HK-2 (cell line): ENCODE measurements at regions not wholly inside any gene's neighbourhood (a gene's known extent, or its start where the extent isn't known, plus 50 kb on each side); places are given as distances from the start of the nearest gene placed in this dataset.
"Not testable (repeated sequence)": the region's sequence is repeated elsewhere in the genome, so short reads cannot be mapped to it uniquely, and the experiment has no call there.

Source experiments
- DNase-seq: peaks from one replicate; pipeline ENCODE4 v3.0.0-alpha.2; 2018; ENCODE audit not compliant: unreplicated experiment

- no peak for DNase-seq
Observed at GRCh38 chr2:39929531-39929930, 150.5 kb upstream of the THUMPD2 start.

- DNase-seq, result no peak
Observed at GRCh38 chr2:39925312-39925711, 146.3 kb upstream of the THUMPD2 start.

DNA sequence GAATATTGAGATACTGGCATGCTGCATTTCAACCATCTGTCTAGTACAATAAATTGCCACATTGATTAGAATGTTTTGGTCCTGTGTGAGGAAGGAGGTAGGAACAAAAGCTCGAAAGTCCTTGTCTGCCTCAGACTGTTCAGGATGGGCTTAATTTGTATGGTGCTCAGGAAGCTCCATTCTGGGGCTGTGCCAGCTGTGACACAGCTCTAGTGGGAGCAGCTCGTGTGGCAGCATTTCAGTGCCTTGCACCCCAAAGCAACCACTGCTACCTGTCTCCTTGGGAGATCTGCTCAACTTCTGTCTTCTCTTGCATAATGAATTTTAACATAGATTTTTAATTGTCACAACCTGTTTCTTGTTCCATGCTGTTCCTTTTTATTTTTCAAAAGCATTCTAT is 144.4 kb upstream of the THUMPD2 start:
- no peak for DNase-seq

GRCh38 chr2:39922679-39923405 is 143.8 kb upstream of the THUMPD2 start:
- DNase-seq, result no peak

GRCh38 chr2:39920307-39920801 is 141.3 kb upstream of the THUMPD2 start:
- no peak for DNase-seq

DNA sequence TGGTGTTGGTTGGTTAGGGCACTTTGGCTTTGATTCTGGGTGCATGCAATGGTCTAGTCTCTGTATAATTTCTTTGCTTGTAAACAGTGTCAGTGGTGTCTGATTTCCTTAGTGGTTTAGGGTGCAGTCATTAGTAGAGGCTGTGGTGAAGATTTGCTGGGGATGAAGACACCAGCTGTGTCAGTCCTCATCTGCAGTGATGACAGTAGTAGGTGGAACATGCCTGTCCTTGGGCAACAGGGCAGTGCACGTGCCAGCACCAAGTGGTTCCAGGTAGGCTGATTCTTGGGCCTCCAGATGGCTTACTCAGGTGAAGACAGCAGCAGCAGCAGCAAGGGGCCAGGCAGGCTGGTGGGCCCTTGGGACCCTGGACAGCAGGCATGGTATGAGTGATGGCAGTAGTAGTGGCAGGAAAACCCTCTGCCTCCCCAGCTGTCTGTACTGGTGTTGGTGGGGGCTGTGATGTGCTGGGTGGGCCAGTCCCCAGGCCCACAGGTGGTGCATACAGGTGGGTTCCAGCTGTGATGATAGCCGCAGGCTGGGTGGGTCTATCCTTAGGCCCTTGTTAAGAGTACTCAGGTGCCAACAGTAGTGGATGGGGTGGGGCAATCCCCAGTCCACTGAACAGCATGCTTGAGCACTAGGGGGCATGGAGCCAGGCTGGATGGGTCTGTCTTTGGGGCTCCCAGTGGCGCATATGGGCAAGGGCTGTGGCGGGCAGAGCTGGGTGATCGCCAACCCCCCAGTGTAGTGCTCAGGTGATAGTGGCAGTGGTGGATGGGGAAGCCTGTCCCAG is 140.7 kb upstream of the THUMPD2 start:
- DNase-seq, result no peak

- no peak for DNase-seq
Observed at GRCh38 chr2:39918886-39919285, 139.8 kb upstream of the THUMPD2 start.

DNA sequence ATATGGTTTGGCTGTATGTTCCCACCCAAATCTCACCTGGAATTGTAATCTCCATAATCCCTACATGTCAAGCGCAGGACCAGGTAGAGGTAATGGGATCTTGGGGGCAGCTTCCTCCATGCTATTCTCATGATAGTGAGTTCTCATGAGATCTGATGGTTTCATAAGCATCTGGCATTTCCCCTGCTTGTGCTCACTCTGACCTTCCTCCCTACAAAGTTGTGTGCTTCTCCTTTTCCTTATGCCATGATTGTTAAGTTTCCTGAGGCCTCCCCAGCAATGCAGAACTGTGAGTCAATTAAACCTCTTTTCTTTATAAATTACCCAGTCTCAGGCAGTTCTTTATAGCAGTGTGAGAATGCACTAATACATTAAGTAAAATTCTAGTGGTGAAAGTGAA is 138.3 kb upstream of the THUMPD2 start:
- DNase-seq, result not testable (repeated sequence)

GRCh38 chr2:39914949-39915348 is 135.9 kb upstream of the THUMPD2 start:
- no peak for DNase-seq

- no peak for DNase-seq
Observed at GRCh38 chr2:39913648-39914461, 134.8 kb upstream of the THUMPD2 start.

GRCh38 chr2:39902103-39902502 is 123.0 kb upstream of the THUMPD2 start:
- DNase-seq, result no peak

GRCh38 chr2:39898934-39899333 is 119.9 kb upstream of the THUMPD2 start:
- no peak for DNase-seq

DNA sequence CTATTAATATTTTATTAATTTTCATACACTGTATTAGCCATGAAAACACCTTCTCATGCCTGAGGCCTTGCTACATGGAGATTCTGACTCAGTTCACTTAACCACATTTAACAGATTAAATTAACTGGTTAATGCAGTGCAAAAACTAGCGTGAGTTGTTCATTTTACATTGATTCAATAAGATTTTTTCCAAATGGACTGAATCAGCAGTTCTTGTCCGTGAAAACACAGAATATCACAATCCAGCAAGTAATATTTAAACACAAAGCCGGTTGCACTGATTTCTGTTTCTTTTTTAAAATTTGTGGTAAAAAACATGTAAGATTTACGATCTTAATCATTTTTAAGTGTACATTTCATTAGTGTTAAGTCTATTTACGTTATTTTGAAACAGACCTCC is 118.2 kb upstream of the THUMPD2 start:
- no peak for DNase-seq

DNA sequence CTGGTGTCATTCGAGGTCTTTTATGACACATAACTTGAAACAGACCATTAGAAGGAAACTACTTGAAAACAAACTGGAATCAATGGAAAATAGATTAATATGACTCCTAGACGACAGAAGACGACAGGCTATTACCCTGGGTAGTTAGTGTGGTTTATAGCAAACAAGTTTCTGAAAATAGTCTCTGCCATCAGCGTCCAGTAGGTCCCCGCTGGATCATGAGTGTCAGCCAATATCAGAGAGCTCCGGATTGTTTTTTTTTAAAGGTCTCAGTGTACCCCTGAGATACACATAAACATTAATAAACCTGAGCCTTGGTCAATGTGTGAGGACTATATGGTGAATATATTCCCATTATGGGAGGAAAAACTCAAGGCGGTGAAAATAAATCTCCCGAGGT is 115.0 kb upstream of the THUMPD2 start:
- DNase-seq, result no peak

DNA sequence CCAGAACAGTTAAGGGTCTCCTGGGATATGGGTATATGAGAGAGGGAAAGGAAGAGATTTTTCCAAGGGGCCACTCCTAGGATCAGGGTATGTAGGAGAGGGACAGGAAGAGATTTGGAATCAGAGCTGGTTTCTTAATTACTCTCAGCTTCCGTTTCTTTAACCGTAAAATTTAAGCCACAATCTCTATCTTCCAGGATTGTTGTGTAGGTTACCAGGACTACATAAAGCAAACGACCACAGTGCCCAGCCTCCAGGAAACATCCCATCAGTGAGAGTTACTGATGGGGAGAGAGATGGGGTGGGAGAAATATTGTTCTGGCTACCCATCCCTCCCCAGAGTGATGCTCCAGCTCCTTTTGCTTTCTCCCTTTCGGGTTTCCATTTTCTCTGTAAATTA is 114.6 kb upstream of the THUMPD2 start:
- DNase-seq, result no peak

GRCh38 chr2:39881948-39882347 is 102.9 kb upstream of the THUMPD2 start:
- DNase-seq, result no peak

DNA sequence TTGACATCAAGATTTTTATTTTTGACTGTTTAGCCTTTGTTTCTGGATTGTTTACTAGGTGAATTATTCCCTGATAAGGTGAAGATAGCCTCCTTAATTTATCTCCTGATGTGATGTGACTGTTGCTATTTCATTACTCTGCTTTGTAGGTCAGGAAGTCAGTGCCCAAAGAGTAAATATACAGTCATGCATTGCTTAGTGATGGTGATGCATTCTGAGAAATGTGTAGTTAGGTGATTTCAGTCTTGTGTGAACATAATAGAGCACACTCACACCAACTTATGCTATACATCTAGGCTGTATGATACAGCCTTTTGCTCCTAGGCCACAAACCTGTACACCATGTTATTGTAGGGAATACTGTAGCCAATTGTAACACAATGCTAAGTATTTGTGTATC is 102.4 kb upstream of the THUMPD2 start:
- DNase-seq, result no peak

DNA sequence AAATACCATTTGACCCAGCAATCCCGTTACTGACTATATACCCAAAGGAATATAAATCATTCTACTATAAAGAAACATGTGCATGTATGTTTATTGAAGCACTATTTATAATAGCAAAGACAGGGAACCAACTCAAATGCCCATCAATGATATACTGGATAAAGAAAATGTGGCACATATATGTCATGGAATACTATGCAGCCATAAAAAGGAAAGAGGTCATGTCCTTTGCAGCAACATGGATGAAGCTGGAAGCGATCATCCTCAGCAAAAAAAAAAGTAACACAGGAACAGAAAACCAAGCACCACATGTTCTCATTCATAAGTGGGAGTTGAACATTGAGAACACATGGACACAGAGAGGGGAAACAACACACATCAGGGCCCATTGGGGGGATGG is 99.9 kb upstream of the THUMPD2 start:
- DNase-seq, result not testable (repeated sequence)

- no peak for DNase-seq
Observed at GRCh38 chr2:39875914-39876267, 96.8 kb upstream of the THUMPD2 start.

GRCh38 chr2:39875182-39875913 is 96.3 kb upstream of the THUMPD2 start:
- no peak for DNase-seq

DNA sequence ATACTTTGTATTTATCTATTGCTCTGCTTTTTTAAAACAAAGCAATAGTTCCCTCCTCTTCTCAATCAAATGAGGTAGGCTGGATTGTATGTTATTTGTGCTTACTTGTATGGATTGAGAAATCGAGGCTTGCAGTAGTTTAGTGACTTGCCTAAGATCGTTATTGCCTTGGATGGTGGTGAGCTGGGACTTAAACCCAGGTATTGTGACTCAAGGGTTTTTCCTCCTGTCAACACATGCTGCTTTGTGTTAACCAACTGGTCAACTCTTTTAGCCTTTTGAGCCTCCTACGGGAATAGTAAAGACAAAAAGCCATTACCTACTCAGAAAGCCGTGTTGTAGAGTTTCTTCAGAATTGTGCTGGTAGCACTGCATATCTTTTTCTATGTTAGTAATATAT is 95.2 kb upstream of the THUMPD2 start:
- DNase-seq, result no peak

- DNase-seq, result no peak
Observed at GRCh38 chr2:39873586-39873985, 94.5 kb upstream of the THUMPD2 start.
